ENCODE measurements at regions not wholly inside any gene's neighbourhood (a gene's known extent, or its start where the extent isn't known, plus 50 kb on each side); places are given as distances from the start of the nearest gene placed in this dataset.

DNA sequence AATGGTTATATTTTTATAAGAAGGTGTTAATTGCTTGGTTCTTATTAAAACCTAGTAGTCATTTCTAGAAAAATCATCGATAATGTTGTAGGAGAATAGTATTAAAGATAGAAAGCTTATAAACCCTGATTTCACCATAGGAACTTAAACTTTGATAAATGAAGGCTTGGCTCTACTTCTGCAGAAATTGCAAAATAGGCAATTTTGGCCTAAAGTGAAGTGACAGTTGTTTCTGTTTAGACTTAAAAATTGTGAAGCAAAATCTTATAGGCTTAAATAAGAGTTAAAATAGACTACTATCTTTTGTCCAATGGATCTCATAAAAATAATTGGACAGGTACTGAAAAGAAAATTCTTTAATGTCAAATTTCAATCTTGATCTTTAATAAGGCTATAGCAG is 321.6 kb upstream of the FZD8 start:
- no peak for TF ChIP-seq YY1 (IDR thresholded peaks at IDR 0.05; ENCODE audit: low read depth, low read length)
- TF ChIP-seq TEAD4 (IDR thresholded peaks at IDR 0.05; ENCODE audit: low read depth, low read length) = no peak
